Stimulated activated CD4-positive, alpha-beta T cell treated with anti-CD3 and anti-CD28 coated beads, Interleukin-12 subunit alpha, Interleukin-12 subunit beta, amount 100 ng/mL, for 24 hours (primary cell): ENCODE measurements at regions not wholly inside any gene's neighbourhood (a gene's known extent, or its start where the extent isn't known, plus 50 kb on each side); places are given as distances from the start of the nearest gene placed in this dataset.
A peak's percentile ranks its signal among the peaks of the same experiment; 100 is the strongest.
"Not testable (repeated sequence)": the region's sequence is repeated elsewhere in the genome, so short reads cannot be mapped to it uniquely, and the experiment has no call there.

Source experiments
- DNase-seq, 2 experiments: peaks; one replicate each; pipeline ENCODE4 v3.0.0-alpha.2; 2020; ENCODE audit warnings: low read depth in 2 of 2

DNA sequence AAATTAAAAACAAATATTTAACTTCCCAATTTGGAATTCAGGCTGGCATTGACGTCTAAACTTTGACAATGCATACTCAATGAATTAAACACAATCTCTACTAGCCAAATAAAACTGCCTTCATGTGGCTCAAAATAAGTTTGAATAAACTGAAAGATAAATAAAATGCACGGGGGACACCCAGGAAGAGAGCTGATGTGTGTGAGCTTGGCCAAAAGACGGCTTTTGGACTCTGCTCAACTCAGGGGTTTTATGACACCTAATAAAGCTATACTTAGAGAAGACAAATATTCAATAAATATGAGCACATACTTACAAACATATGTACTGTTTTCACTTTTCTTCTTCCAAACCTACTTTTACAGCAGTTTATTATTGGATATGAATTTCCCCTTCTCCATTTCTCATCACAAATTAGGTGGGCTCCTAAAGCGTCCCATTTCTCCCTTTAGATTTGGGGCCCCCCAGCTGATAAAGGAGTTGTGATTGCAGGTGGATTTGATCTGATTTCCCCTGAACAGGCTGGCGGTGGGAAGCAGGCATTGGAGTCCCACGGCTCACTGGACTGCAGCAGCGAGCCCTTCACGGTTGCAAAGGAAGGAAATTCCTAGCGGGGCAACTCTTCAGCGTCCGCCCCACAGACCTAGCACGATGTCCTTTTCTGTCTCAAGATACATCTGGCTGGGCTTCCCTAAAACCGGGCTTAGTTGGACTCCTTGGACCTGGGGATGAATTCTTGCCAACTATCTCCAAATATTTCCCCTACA, 79.6 kb downstream of the INSIG1 start:
- no peak for DNase-seq

DNA sequence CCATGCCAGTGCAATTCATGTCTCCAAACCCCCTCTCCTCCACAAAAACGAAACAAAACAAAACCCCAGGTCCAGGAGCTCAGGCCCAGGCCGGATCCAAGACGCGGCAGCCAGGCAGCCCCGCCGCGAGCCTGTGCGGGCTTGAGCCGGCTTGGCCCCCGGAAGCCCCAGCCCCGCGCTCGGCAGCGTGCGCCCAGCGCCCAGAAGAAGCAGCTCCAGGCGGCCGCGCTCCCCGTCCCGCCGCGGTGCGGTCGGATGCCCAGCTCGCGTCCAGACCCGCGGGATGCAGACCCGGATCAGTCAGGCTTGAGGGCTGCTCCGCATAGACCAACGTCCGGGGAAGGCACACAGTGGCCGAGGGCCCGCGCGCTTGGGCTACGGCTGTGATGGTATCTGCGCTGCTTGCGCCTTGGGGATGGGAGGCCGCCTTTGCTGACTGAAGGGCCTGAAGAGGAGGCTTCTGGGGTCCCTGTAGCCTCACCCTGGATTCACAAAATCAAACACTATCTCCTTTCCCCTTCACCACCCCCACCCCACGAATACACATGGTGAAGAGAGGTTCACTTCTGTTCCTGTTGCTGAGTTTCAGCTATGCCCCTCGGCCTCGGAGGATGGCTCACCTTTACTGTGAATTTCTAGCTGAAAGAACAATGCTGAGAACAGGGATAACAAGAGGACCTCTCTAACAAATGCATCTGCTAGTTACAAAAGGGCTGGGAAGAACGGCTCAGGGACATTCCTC, 79.9 kb upstream of the EN2 start:
- no peak for DNase-seq

DNA sequence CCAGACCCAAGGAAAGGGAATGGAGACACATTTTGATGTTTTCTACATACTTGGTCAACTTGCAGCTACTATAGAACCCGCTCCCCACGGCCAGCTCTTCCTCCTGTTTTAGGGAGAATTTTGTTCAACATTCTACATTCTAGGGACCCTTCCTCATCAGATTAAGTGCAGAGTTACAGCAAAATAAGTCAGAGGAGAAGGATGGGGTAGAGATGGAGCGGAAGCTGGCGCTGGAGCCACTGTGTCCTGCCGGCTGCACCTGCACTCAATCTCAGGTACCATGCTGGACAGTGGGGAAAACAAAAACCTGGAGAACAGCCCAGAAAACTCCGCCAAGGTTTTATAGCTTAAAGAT, 79.4 kb upstream of the EN2 start:
- DNase-seq = no peak

GRCh38 chr7:155378959-155379871, 78.7 kb upstream of the EN2 start:
- no peak for DNase-seq

- DNase-seq = peak; percentile 52 to 65
These were observed 77.6 kb upstream of the EN2 start for GRCh38 chr7:155380221-155380861.

DNA sequence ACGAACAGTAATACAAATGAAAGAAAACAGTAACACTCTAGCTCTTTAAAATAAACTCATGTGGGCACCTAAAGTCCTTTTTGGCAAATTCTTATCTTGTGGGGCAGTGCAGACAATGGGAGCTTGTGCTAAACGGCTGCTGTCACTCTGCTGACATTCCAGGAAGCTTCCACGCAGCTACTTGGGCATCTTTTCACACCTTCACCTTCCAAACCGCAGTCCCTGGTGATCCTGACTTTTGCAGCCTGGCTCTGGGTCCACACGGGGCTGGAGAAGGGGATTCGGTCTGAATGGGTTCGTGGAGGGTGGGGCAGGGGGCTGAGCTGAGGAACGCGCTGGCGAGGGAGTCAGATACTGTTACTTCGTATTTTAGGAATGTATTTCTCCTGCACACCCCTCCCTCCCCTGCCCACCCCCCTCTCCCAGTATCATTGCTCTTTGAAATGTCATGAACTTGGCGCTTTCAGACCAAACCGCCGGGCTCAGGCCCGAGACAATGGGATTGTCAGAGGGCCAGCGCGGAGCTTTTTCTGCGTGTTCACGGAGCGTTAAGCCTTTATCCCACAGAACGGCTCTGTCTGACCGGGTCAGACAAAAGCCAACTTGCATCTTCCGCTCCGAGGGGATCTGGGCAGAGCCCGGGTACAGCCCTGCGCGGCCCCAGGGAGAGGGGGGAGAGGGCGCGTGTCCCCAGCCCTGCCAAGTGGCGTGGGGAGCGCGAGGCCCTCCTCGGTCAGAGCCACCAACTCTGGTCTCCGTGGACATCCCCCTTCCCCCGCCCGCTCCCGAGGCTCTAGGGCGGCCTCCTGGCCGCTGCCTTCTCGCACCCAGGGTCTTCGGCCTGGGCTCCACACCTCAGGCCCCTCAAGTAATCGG, 76.7 kb upstream of the EN2 start:
- no peak for DNase-seq

GRCh38 chr7:155381852-155382801, 75.8 kb upstream of the EN2 start:
- no peak for DNase-seq

- DNase-seq = no peak
These were observed 75.1 kb upstream of the EN2 start for GRCh38 chr7:155382802-155383171.

GRCh38 chr7:155383756-155384491, 74.0 kb upstream of the EN2 start:
- DNase-seq = no peak

- no peak for DNase-seq
These were observed 73.2 kb upstream of the EN2 start for GRCh38 chr7:155384751-155385150.

DNA sequence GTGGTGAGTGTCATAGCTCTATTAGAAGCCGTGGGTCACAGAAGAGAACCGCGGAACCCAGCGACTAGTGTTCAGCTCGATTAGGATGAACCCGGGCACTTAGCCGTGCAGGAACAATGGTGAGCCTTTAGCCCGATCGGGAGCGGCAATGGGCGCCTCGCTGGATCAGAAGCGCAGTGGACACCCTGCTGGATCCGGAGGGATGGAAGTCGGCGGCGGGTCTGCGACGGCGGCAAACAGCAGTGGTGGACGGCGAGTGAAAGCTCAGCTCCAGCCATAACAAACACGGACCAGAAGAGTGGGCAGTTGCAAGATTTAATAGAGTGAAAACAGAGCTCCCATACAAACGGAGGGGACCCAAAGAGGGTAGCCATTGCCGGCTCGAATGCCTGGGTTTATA, 72.7 kb upstream of the EN2 start:
- not testable (repeated sequence) for DNase-seq

- DNase-seq = no peak
These were observed 71.3 kb upstream of the EN2 start for GRCh38 chr7:155386608-155387007.

DNA sequence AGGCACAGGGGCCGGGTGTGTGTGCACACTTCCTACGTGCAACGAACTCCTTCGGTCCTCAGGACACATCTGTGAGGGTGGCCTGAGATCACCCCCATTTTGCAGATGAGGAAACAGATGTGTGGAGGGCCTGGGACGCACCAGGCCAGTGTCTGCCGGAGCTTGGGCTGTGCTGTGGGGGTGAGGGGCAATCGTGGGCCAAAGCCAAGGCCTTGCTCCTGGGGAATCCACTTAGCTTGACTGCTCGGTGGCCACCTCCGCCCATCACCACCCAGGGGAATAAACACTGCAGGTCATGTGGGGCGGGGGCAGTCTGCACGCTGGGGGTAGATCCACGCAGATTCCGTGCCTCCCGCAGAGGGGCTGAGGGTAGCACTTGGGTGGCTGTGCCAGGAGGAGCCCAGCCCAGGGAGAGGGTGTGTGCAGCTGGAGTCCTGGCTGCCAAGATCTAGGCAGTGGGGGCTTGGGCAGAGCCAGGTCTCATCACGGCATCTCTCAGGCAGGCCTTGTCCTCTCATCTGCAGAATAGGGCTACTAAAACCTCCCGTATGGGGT, 70.8 kb upstream of the EN2 start:
- no peak for DNase-seq

GRCh38 chr7:155388561-155388960, 69.4 kb upstream of the EN2 start:
- no peak for DNase-seq

DNA sequence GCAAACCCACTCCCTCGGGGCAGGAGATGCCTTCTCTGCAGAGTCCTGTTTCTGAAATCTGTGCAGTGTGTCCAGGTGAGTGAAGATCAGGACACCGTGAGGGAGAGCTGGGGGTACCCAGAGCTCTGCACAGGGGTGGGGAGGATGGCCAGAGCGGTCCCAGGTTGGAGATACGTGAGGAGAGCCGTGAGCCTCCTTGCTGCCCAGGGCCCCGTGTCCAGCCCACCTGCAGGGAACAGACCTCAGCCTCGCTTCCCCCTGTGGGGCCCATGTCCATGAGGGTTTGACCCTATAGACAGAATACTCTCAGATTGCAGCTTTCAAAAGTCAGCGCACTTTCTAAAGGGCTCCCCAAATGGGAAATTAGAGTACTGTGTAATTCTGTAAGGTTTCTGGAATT, 66.5 kb upstream of the EN2 start:
- no peak for DNase-seq

DNA sequence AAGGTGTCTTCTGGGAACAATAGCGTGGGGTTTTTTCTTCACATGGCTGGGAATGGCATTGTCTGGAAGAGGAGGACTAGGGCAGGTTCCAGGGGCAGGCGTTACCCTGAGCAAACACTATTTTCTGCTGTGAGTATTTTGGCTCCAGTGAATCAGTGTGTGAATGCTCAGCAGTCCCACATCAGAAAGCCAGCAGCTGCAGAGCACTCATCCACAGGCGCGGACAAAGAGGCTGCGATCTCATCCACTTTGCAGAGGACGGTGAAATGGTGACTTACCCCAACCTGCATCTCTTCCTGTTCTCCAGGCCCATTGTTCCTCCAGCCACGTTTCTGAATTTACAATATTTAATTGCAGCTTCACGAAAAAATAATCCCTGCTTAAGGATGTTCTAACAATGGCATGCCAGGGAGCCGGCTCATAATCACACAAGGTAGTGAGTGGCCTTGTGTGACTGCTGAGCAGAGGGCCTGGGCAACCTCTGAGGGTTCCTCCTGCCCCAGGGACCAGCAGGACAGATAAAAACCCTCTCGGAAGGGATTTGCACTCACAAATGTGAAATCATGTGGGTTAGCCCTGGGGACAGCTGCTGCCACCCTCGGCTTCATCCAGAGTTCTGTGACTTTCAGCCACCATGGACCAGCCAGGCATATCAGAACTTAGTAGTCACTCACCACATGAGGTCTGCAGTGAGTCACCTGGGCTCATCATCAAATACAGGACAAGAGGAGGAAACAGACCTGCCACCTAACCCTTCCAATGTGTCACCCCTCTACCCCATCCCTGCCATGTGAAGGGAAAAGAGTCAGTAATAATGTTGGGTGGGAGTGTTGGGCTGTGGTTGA, 65.0 kb upstream of the EN2 start:
- DNase-seq = no peak

DNA sequence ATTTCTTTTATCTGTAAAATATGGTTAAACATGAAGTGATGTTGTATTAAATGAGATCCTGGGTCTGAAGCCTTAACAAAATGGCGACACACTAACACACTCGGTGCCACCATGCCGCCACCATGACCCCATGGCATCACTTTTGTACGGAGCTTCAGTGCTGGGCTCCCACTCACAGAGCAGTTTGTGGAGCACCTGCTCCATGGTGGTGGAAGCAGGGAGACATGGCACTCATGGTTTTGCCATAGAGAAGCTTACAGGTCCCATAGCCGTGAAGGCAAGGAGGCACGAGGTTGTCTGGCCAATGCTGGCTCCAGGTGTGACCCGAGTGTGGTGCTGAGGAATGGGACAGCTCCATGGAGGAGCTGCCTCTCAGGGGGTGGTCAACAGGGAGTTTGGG, 63.5 kb upstream of the EN2 start:
- no peak for DNase-seq
